ENCODE measurements at regions not wholly inside any gene's neighbourhood (a gene's known extent, or its start where the extent isn't known, plus 50 kb on each side); places are given as distances from the start of the nearest gene placed in this dataset.

DNA sequence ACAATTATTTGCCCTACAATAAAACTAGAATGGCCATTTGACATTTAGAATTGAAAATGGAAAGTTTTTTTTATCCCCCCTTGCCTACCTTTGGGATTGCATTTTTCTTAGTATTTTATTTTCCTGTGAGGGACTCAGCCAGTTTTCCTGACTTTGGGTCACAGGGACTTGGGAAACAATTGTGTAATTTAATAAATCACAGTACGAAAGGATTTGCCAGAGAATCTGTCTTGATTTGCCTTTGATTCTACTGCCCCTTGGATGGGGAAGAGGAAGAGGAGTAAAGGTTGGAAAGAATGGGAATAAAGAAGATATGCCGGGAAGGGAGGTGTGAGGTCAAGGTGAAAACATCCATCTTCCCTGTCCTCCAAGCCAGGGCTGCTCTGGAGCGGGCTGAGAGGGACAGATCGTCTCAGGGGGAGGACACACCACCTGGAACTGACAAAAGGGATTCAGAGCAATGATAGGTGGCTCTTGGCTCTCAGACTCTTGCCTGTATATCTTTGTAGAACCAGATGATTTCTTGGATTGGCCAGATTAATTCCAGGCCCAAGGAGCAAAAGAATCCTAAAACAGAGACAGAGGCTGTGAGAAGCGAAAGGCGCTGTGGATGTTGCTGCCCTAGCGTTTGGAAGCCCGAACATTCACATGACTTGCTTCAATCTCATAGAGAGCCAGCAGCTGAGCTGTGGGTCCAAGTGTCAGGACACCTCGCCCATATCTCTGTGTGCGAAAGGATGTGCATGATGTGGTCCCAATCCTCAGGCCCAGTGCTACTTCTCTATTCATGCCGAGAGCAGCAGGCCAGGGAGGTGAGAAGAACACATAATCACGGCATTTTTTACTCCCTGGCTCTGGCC is 50.3 kb upstream of the ZEB1 start:
- Histone ChIP-seq H3K27me3 (ENCODE audit: insufficient read depth, low read length) (no peaks in the 10 kb centered on the region), H3K79me2 (ENCODE audit: insufficient read depth, low read length) (no peaks in the 10 kb centered on the region)

More for the DNA sequence above, 50.3 kb upstream of the ZEB1 start:
- TF ChIP-seq EZH2 (IDR thresholded peaks at IDR 0.05; ENCODE audit: borderline replicate concordance, low read length): no peak
- TF ChIP-seq, protein P1, sequence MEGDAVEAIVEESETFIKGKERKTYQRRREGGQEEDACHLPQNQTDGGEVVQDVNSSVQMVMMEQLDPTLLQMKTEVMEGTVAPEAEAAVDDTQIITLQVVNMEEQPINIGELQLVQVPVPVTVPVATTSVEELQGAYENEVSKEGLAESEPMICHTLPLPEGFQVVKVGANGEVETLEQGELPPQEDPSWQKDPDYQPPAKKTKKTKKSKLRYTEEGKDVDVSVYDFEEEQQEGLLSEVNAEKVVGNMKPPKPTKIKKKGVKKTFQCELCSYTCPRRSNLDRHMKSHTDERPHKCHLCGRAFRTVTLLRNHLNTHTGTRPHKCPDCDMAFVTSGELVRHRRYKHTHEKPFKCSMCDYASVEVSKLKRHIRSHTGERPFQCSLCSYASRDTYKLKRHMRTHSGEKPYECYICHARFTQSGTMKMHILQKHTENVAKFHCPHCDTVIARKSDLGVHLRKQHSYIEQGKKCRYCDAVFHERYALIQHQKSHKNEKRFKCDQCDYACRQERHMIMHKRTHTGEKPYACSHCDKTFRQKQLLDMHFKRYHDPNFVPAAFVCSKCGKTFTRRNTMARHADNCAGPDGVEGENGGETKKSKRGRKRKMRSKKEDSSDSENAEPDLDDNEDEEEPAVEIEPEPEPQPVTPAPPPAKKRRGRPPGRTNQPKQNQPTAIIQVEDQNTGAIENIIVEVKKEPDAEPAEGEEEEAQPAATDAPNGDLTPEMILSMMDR (IDR thresholded peaks at IDR 0.05; ENCODE audit: low read length): no peak
- H4K20me1 ChIP-seq (ENCODE audit: insufficient read depth, low read length): no peaks in the 10 kb centered on the region
- H3K4me1 ChIP-seq (ENCODE audit: insufficient read depth, low read length, severe bottlenecking): no peaks in the 10 kb centered on the region
- H3K4me3 ChIP-seq (ENCODE audit: low read depth, low read length, poor library complexity, severe bottlenecking): no peak overlapping the region
- no peaks in the 10 kb centered on the region for H3K36me3 ChIP-seq (ENCODE audit: insufficient read depth, low read length)
- H3K4me2 ChIP-seq (ENCODE audit: low read length): no peak overlapping the region
- no peaks in the 10 kb centered on the region for H3F3A ChIP-seq (ENCODE audit: insufficient read depth, low read length)
- no peak overlapping the region for H2AFZ ChIP-seq (ENCODE audit: low read length)
- H3K9me3 ChIP-seq (ENCODE audit: low read length): 0 out of 2 replicates have a peak, but pooled peaks cover 5% of the 10 kb centered on the region
- no peak overlapping the region for H3K9ac ChIP-seq (ENCODE audit: low read length)
- no peak overlapping the region for H3K27ac ChIP-seq (ENCODE audit: low read depth, low read length, poor library complexity, severe bottlenecking)
- no peaks in the 10 kb centered on the region for H3K9me2 ChIP-seq (ENCODE audit: low read depth, low read length)

Data from OCI-LY1 (cell line).